HG02884 (cell line): ENCODE measurements at regions not wholly inside any gene's neighbourhood (a gene's known extent, or its start where the extent isn't known, plus 50 kb on each side); places are given as distances from the start of the nearest gene placed in this dataset.
"Not testable (repeated sequence)": the region's sequence is repeated elsewhere in the genome, so short reads cannot be mapped to it uniquely, and the experiment has no call there.

Experiments
- ATAC-seq: cut with Tn5 transposase; IDR thresholded peaks from one replicate; pipeline ENCODE4 v1.9.1; 2021; ENCODE audit warnings: mild to moderate bottlenecking, moderate library complexity; ENCODE audit not compliant: unreplicated experiment

GRCh38 chr2:136295168-136295567 is 177.2 kb upstream of the CXCR4 start:
- ATAC-seq, result no peak

GRCh38 chr2:136291871-136292270 is 173.9 kb upstream of the CXCR4 start:
- no peak for ATAC-seq

- no peak for ATAC-seq
Measured at GRCh38 chr2:136290326-136290725, 172.4 kb upstream of the CXCR4 start.

GRCh38 chr2:136288249-136288648 is 170.3 kb upstream of the CXCR4 start:
- ATAC-seq, result no peak

- ATAC-seq, result no peak
Measured at GRCh38 chr2:136286423-136286822, 168.5 kb upstream of the CXCR4 start.

- ATAC-seq, result peak; percentile 64
Measured at GRCh38 chr2:136284226-136285119, 166.5 kb upstream of the CXCR4 start.

GRCh38 chr2:136282251-136282650 is 164.3 kb upstream of the CXCR4 start:
- ATAC-seq, result no peak

- ATAC-seq, result no peak
Measured at GRCh38 chr2:136281281-136282114, 163.5 kb upstream of the CXCR4 start.

- ATAC-seq, result not testable (repeated sequence)
Measured at GRCh38 chr2:136266346-136266745, 148.4 kb upstream of the CXCR4 start.

- no peak for ATAC-seq
Measured at GRCh38 chr2:136259551-136259950, 141.6 kb upstream of the CXCR4 start.

- no peak for ATAC-seq
Measured at GRCh38 chr2:136257893-136258292, 139.9 kb upstream of the CXCR4 start.

GRCh38 chr2:136255648-136256461 is 137.9 kb upstream of the CXCR4 start:
- peak; percentile 61 for ATAC-seq

GRCh38 chr2:136255127-136255526 is 137.2 kb upstream of the CXCR4 start:
- no peak for ATAC-seq

- no peak for ATAC-seq
Measured at GRCh38 chr2:136254681-136255080, 136.7 kb upstream of the CXCR4 start.

GRCh38 chr2:136253288-136254004 is 135.5 kb upstream of the CXCR4 start:
- no peak for ATAC-seq

- ATAC-seq, result no peak
Measured at GRCh38 chr2:136251885-136252585, 134.1 kb upstream of the CXCR4 start.

- ATAC-seq, result no peak
Measured at GRCh38 chr2:136251197-136251884, 133.4 kb upstream of the CXCR4 start.

- no peak for ATAC-seq
Measured at GRCh38 chr2:136250131-136250530, 132.2 kb upstream of the CXCR4 start.

- no peak for ATAC-seq
Measured at GRCh38 chr2:136248907-136249306, 131.0 kb upstream of the CXCR4 start.
